Aorta (tissue), 5 donors: ENCODE measurements at regions not wholly inside any gene's neighbourhood (a gene's known extent, or its start where the extent isn't known, plus 50 kb on each side); places are given as distances from the start of the nearest gene placed in this dataset.
A peak's percentile ranks its signal among the peaks of the same experiment; 100 is the strongest.

Experiments
- ATAC-seq: fragments of 200-7000 bp; cut with Tn5 transposase; one replicate; pipeline ENCODE4 v1.9.1; 2022; ENCODE audit warnings: moderate library complexity; ENCODE audit not compliant: low FRiP score
- DNase-seq, 2 donors: peaks; one replicate each; pipeline ENCODE4 v3.0.0-alpha.2; 2020
- H3K27ac ChIP-seq, 2 donors: one replicate each; pipeline ENCODE4 v1.5.1; 2013; ENCODE audit warnings: low read length in 2 of 2, mild to moderate bottlenecking in 2 of 2, moderate library complexity in 2 of 2, control low read depth in 1 of 2, inconsistent platforms in 1 of 2, low read depth in 1 of 2
- H3K27me3 ChIP-seq, 2 donors: one replicate each; pipeline ENCODE4 v1.6.1; 2013; ENCODE audit warnings: control low read depth in 1 of 2, low read length in 1 of 2, mild to moderate bottlenecking in 1 of 2, moderate library complexity in 1 of 2; ENCODE audit not compliant: insufficient read depth in 2 of 2, control insufficient read depth in 1 of 2
- H3K36me3 ChIP-seq, 2 donors: one replicate each; pipeline ENCODE4 v1.6.1; 2013; ENCODE audit warnings: control low read depth in 1 of 2, low read length in 1 of 2, mild to moderate bottlenecking in 1 of 2; ENCODE audit not compliant: insufficient read depth in 2 of 2, control insufficient read depth in 1 of 2
- H3K4me1 ChIP-seq, 2 donors: one replicate each; pipeline ENCODE4 v1.6.1; 2013; ENCODE audit warnings: low read length in 2 of 2, control low read depth in 1 of 2, mild to moderate bottlenecking in 1 of 2, moderate library complexity in 1 of 2; ENCODE audit not compliant: insufficient read depth in 2 of 2, control insufficient read depth in 1 of 2
- H3K4me3 ChIP-seq, 2 donors: one replicate each; pipeline ENCODE4 v1.5.1; 2013; ENCODE audit warnings: low read length in 2 of 2, control low read depth in 1 of 2, mild to moderate bottlenecking in 1 of 2
- H3K9me3 ChIP-seq: one replicate; pipeline ENCODE4 v1.6.1; 2013; ENCODE audit warnings: mild to moderate bottlenecking, low read length; ENCODE audit not compliant: control insufficient read depth
- WGBS, 2 donors: extraction: QIAGEN DNeasy Blood & Tissue Kit; methylation state at CpG; one replicate each; pipeline ENCODE4 v1.1.7; 2013; 5-methylcytosine and 5-hydroxymethylcytosine counted together
- intact Hi-C, 2 donors: fragments of 100-400 bp; cut with DNase I; formaldehyde crosslinking; loops; one replicate each; pipeline versions ENCODE4 v1.14.2 to v1.15.0; 2022
- donor health status: healthy with polysubstance abuse.
- donor health status: Bipolar disorder and iron deficiency.
- donor health status: DM: no; HTN: no; CAD: no.
- donor health status: DM: no; HTN: no; CAD: no.
- donor health status: DM: yes; HTN: yes; CAD: no.

GRCh38 chr12:62106547-62107185, 153.5 kb upstream of the USP15 start:
- ATAC-seq = no peak
- Histone ChIP-seq H3K27me3 (no peaks in the 10 kb centered on the region), H3K27ac (no peak overlapping the region), H3K9me3 (no peaks in the 10 kb centered on the region), H3K4me3 (peak overlapping the region in 1 of 2 donors; percentile 34), H3K4me1 (no peaks in the 10 kb centered on the region), H3K36me3 (no peaks in the 10 kb centered on the region)
- intact Hi-C loops = no loop called here
- WGBS, 2 donors = 44 to 49% methylated on average over 8 of the region's 8 CpGs
- no peak for DNase-seq

GRCh38 chr12:62113366-62114011, 146.7 kb upstream of the USP15 start:
- Histone ChIP-seq H3K4me3 (no peak overlapping the region), H3K4me1 (no peaks in the 10 kb centered on the region), H3K27ac (no peak overlapping the region), H3K27me3 (no peaks in the 10 kb centered on the region), H3K36me3 (no peaks in the 10 kb centered on the region), H3K9me3 (no peaks in the 10 kb centered on the region)
- WGBS, 2 donors = 72 to 76% methylated on average over 10 of the region's 10 CpGs
- intact Hi-C loops = no loop called here
- DNase-seq = no peak
- no peak for ATAC-seq

- no peak for DNase-seq
- H3K4me3 ChIP-seq = no peak overlapping the region
- 12 to 16% methylated on average over 2 of the region's 2 CpGs for WGBS, 2 donors
- intact Hi-C loops = no loop called here
- H3K9me3 ChIP-seq = no peaks in the 10 kb centered on the region
- ATAC-seq = no peak
- no peaks in the 10 kb centered on the region for H3K27me3 ChIP-seq
- H3K36me3 ChIP-seq = no peaks in the 10 kb centered on the region
- H3K27ac ChIP-seq = no peak overlapping the region
- H3K4me1 ChIP-seq = no peaks in the 10 kb centered on the region
These were observed 143.2 kb upstream of the USP15 start for GRCh38 chr12:62116986-62117385.

GRCh38 chr12:62123721-62124203, 136.4 kb upstream of the USP15 start:
- Histone ChIP-seq H3K27ac (no peak overlapping the region), H3K9me3 (no peaks in the 10 kb centered on the region), H3K4me1 (no peaks in the 10 kb centered on the region), H3K27me3 (no peaks in the 10 kb centered on the region), H3K36me3 (no peaks in the 10 kb centered on the region), H3K4me3 (no peak overlapping the region)
- peak in 1 of 2 donors; percentile 44 for DNase-seq
- 29 to 30% methylated on average over 4 of the region's 4 CpGs for WGBS, 2 donors
- intact Hi-C loops = loop anchor here in 1 of 2 donors (10.0 kb wide), 1 partner anchor 119 kb away; no protein-coding TSS in a partner anchor
- peak; percentile 84 for ATAC-seq

- intact Hi-C loops = loop anchor here in 1 of 2 donors (10.0 kb wide), 1 partner anchor 123 kb away; no protein-coding TSS in a partner anchor
- Histone ChIP-seq H3K4me3 (no peak overlapping the region), H3K27ac (no peak overlapping the region), H3K4me1 (no peaks in the 10 kb centered on the region), H3K9me3 (no peaks in the 10 kb centered on the region), H3K27me3 (no peaks in the 10 kb centered on the region), H3K36me3 (no peaks in the 10 kb centered on the region)
- DNase-seq (no peak), ATAC-seq (no peak)
- 97 to 98% methylated on average over 2 of the region's 2 CpGs for WGBS, 2 donors
These were observed 132.7 kb upstream of the USP15 start for GRCh38 chr12:62127516-62127915.

GRCh38 chr12:62128175-62128975, 131.8 kb upstream of the USP15 start:
- WGBS, 2 donors = 63 to 77% methylated on average over 7 of the region's 7 CpGs
- intact Hi-C loops = loop anchor here in 1 of 2 donors (10.0 kb wide), 1 partner anchor 124 kb away; no protein-coding TSS in a partner anchor
- H3K4me1 ChIP-seq = no peaks in the 10 kb centered on the region

GRCh38 chr12:62129291-62129690, 130.9 kb upstream of the USP15 start:
- intact Hi-C loops = loop anchor here in 1 of 2 donors (10.0 kb wide), 1 partner anchor 124 kb away; no protein-coding TSS in a partner anchor
- 60 to 63% methylated on average over 4 of the region's 4 CpGs for WGBS, 2 donors

More at GRCh38 chr12:62128175-62128975, 131.8 kb upstream of the USP15 start:
- no peak for DNase-seq
- Histone ChIP-seq H3K4me3 (no peak overlapping the region), H3K27ac (no peak overlapping the region), H3K9me3 (no peaks in the 10 kb centered on the region), H3K27me3 (no peaks in the 10 kb centered on the region), H3K36me3 (no peaks in the 10 kb centered on the region)
- no peak for ATAC-seq

GRCh38 chr12:62130402-62130801, 129.8 kb upstream of the USP15 start:
- intact Hi-C loops = no loop called here
- Histone ChIP-seq H3K27me3 (no peaks in the 10 kb centered on the region), H3K4me3 (no peak overlapping the region), H3K27ac (no peak overlapping the region), H3K36me3 (no peaks in the 10 kb centered on the region), H3K4me1 (no peaks in the 10 kb centered on the region), H3K9me3 (no peaks in the 10 kb centered on the region)
- 89 to 90% methylated on average over 3 of the region's 3 CpGs for WGBS, 2 donors
- ATAC-seq = no peak
- DNase-seq = no peak

More at GRCh38 chr12:62129291-62129690, 130.9 kb upstream of the USP15 start:
- no peaks in the 10 kb centered on the region for H3K4me1 ChIP-seq
- no peak for ATAC-seq
- H3K4me3 ChIP-seq = no peak overlapping the region
- no peak for DNase-seq
- H3K27ac ChIP-seq = no peak overlapping the region
- no peaks in the 10 kb centered on the region for H3K36me3 ChIP-seq
- H3K27me3 ChIP-seq = no peaks in the 10 kb centered on the region
- no peaks in the 10 kb centered on the region for H3K9me3 ChIP-seq
